Sigmoid colon (tissue), 6 donors: ENCODE measurements at regions not wholly inside any gene's neighbourhood (a gene's known extent, or its start where the extent isn't known, plus 50 kb on each side); places are given as distances from the start of the nearest gene placed in this dataset.
"Not testable (repeated sequence)": the region's sequence is repeated elsewhere in the genome, so short reads cannot be mapped to it uniquely, and the experiment has no call there.

Experiments used
- DNase-seq: peaks from one replicate; pipeline ENCODE4 v3.0.0-alpha.2; 2019
- H3K27ac ChIP-seq, 4 donors: fragments of 200-600 bp; sonication (generic); one replicate each; pipeline ENCODE4 v1.5.1; 2016 to 2019; ENCODE audit warnings: mild to moderate bottlenecking in 1 of 4
- H3K27me3 ChIP-seq, 3 donors: fragments of 200-600 bp; sonication (generic); one replicate each; pipeline ENCODE4 v1.5.1; 2019; ENCODE audit warnings: mild to moderate bottlenecking in 1 of 3
- H3K36me3 ChIP-seq, 4 donors: fragments of 200-600 bp; sonication (generic); one replicate each; pipeline ENCODE4 v1.5.1; 2016 to 2019
- H3K4me1 ChIP-seq, 4 donors: fragments of 200-600 bp; sonication (generic); one replicate each; pipeline ENCODE4 v1.5.1; 2017 to 2019
- H3K4me3 ChIP-seq, 4 donors: fragments of 200-600 bp; sonication (generic); one replicate each; pipeline ENCODE4 v1.5.1; 2017 to 2019; ENCODE audit warnings: mild to moderate bottlenecking in 2 of 4, moderate library complexity in 1 of 4
- H3K9me3 ChIP-seq, 4 donors: fragments of 200-600 bp in 3 of 4; sonication (generic) in 3 of 4; one replicate each; pipeline versions ENCODE4 v1.5.1 to v1.6.1; 2013 to 2019
- CTCF ChIP-seq, 4 experiments: fragments of 450-650 bp in 3 of 4; fragments of 200-600 bp in 1 of 4; IDR thresholded peaks; one replicate each; pipeline ENCODE4 v1.5.1; 2016 to 2019; ENCODE audit warnings: antibody characterized with exemption in 4 of 4, mild to moderate bottlenecking in 3 of 4, moderate library complexity in 2 of 4
- EP300 ChIP-seq, 4 donors: sonication (generic); formaldehyde crosslinking; IDR thresholded peaks; one replicate each; pipeline ENCODE4 v1.6.1; 2017; ENCODE audit warnings: antibody characterized with exemption in 4 of 4
- POLR2A ChIP-seq, 2 donors: fragments of 450-650 bp; IDR thresholded peaks; one replicate each; pipeline ENCODE4 v1.6.1; 2016; ENCODE audit warnings: antibody characterized with exemption in 2 of 2, mild to moderate bottlenecking in 2 of 2, moderate library complexity in 2 of 2
- POLR2AphosphoS5 ChIP-seq, 4 donors: sonication (generic); formaldehyde crosslinking; IDR thresholded peaks; one replicate each; pipeline ENCODE4 v1.6.1; 2017; ENCODE audit warnings: antibody characterized with exemption in 4 of 4
- WGBS, 2 donors: extraction: QIAGEN DNeasy Blood & Tissue Kit; methylation state at CpG; one replicate each; pipeline ENCODE4 v1.1.7; 2013; 5-methylcytosine and 5-hydroxymethylcytosine counted together
- intact Hi-C: fragments of 100-400 bp; cut with DNase I; formaldehyde crosslinking; loops from one replicate; pipeline ENCODE4 v1.15.1; 2023
- donor health status: healthy with polysubstance abuse.
- donor health status: healthy.

- intact Hi-C loops = no loop called here
- TF ChIP-seq POLR2AphosphoS5 (IDR thresholded peaks at IDR 0.05) (no peak), POLR2A (IDR thresholded peaks at IDR 0.05) (no peak), EP300 (IDR thresholded peaks at IDR 0.05) (no peak), CTCF (IDR thresholded peaks at IDR 0.05) (no peak)
- Histone ChIP-seq H3K36me3 (no peaks in the 10 kb centered on the region), H3K4me1 (peaks cover 0 to 20% (median 9%) of the 10 kb centered on the region in 4 donors), H3K9me3 (no peaks in the 10 kb centered on the region), H3K27ac (peak overlapping the region in 2 of 4 donors; percentile 47 to 66), H3K4me3 (no peak overlapping the region), H3K27me3 (no peaks in the 10 kb centered on the region)
- DNase-seq = no peak
- 89 to 92% methylated on average over 2 of the region's 2 CpGs for WGBS, 2 donors
Measured at GRCh38 chr12:47366579-47366978, 286.8 kb upstream of the AMIGO2 start.

GRCh38 chr12:47366157-47366556 lies 286.4 kb upstream of the AMIGO2 start:
- DNase-seq = no peak
- Histone ChIP-seq H3K27me3 (no peaks in the 10 kb centered on the region), H3K4me3 (no peak overlapping the region), H3K27ac (peak overlapping the region in 3 of 4 donors; percentile 37 to 66 (median 47)), H3K4me1 (peaks cover 0 to 20% (median 9%) of the 10 kb centered on the region in 4 donors), H3K36me3 (no peaks in the 10 kb centered on the region), H3K9me3 (no peaks in the 10 kb centered on the region)
- TF ChIP-seq CTCF (IDR thresholded peaks at IDR 0.05) (no peak), POLR2AphosphoS5 (IDR thresholded peaks at IDR 0.05) (peak in 1 of 4 donors; percentile 5), POLR2A (IDR thresholded peaks at IDR 0.05) (no peak), EP300 (IDR thresholded peaks at IDR 0.05) (no peak)
- intact Hi-C loops = no loop called here
- WGBS, 2 donors = 37 to 64% methylated on average over 2 of the region's 2 CpGs

- DNase-seq, intact Hi-C loops, H3K36me3 ChIP-seq, H3K4me3 ChIP-seq, H3K27me3 ChIP-seq, H3K9me3 ChIP-seq: not testable (repeated sequence)
- WGBS, 2 donors = 68 to 82% methylated on average over 7 of the region's 7 CpGs
- Histone ChIP-seq H3K27ac (peak overlapping the region in 3 of 4 donors; percentile 37 to 66 (median 47)), H3K4me1 (peaks cover 0 to 20% (median 9%) of the 10 kb centered on the region in 4 donors)
Measured at GRCh38 chr12:47365443-47366076, 285.8 kb upstream of the AMIGO2 start.

DNA sequence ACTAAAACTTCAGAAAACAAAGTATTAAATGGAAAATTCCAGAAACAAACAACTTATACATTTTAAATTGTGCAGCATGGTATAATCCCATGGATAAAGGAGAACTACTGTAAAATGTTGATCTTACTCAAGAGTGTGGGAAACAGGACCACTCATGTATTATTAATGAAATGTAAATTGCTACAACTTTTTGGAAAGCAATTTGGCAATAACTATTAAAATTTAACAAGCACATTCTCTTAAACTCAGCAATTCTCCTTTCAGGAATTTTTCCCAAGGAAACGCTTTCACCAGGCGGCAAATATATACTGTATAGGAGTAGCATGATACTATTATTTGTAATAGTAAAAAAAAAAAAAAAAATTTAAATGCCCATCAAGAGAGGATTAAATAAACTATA lies 284.5 kb upstream of the AMIGO2 start:
- 96 to 98% methylated on average over 2 of the region's 2 CpGs for WGBS, 2 donors

More for the DNA sequence above, 284.5 kb upstream of the AMIGO2 start:
- no peak for TF ChIP-seq EP300 (IDR thresholded peaks at IDR 0.05)
- TF ChIP-seq CTCF (IDR thresholded peaks at IDR 0.05) = no peak
- TF ChIP-seq POLR2A (IDR thresholded peaks at IDR 0.05) = no peak
- no peak for TF ChIP-seq POLR2AphosphoS5 (IDR thresholded peaks at IDR 0.05)
- Histone ChIP-seq H3K9me3 (no peaks in the 10 kb centered on the region), H3K27ac (no peak overlapping the region), H3K36me3 (no peaks in the 10 kb centered on the region), H3K4me3 (no peak overlapping the region), H3K4me1 (peaks cover 0 to 20% (median 9%) of the 10 kb centered on the region in 4 donors), H3K27me3 (no peaks in the 10 kb centered on the region)
- DNase-seq = no peak
- intact Hi-C loops = no loop called here
